Esophagus squamous epithelium (tissue), 4 donors: ENCODE measurements at regions not wholly inside any gene's neighbourhood (a gene's known extent, or its start where the extent isn't known, plus 50 kb on each side); places are given as distances from the start of the nearest gene placed in this dataset.

Experiments
- CTCF ChIP-seq, 6 experiments: fragments of 450-650 bp in 4 of 6; fragments of 200-600 bp in 2 of 6; sonication (generic) in 2 of 6; IDR thresholded peaks; one replicate each; pipeline ENCODE4 v1.5.1; 2016 to 2019; ENCODE audit warnings: antibody characterized with exemption in 6 of 6, mild to moderate bottlenecking in 4 of 6, moderate library complexity in 4 of 6
- POLR2A ChIP-seq, 4 donors: fragments of 450-650 bp; IDR thresholded peaks; one replicate each; pipeline ENCODE4 v1.6.1; 2017; ENCODE audit warnings: antibody characterized with exemption in 4 of 4, mild to moderate bottlenecking in 4 of 4, moderate library complexity in 3 of 4

- no peak for TF ChIP-seq CTCF (IDR thresholded peaks at IDR 0.05)
- no peak for TF ChIP-seq POLR2A (IDR thresholded peaks at IDR 0.05)
Measured at GRCh38 chr7:110372685-110373084, 718.2 kb upstream of the LRRN3 start.
